ENCODE measurements at regions not wholly inside any gene's neighbourhood (a gene's known extent, or its start where the extent isn't known, plus 50 kb on each side); places are given as distances from the start of the nearest gene placed in this dataset.

DNA sequence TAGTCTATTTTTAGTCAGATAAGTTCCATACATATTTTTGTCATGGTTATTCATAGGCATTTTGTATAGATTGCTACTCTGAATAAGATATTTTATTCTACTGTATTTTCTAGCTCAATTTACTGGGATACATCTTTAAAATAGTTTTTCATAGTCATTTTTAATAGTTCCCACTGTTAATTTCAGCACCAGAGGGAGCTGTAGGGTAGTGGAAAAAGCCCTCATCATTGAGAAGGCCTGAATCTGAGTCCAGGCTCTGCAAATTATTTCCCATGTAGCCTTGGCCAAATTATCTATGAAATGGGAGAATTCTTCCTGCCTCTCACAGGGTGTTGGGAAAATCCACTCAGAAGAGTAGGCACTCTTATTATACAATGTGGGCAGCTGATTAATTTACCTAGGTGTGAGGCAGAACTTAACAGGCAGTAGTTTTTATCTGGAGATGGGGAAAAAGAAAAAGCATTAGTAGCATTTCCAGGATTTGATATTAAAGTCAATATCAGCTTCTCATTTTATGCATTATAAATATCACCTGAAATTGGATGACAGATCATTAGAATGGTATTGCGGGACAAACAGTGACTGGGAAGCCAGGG, 102.9 kb upstream of the PAQR3 start:
- TF ChIP-seq, protein P1, sequence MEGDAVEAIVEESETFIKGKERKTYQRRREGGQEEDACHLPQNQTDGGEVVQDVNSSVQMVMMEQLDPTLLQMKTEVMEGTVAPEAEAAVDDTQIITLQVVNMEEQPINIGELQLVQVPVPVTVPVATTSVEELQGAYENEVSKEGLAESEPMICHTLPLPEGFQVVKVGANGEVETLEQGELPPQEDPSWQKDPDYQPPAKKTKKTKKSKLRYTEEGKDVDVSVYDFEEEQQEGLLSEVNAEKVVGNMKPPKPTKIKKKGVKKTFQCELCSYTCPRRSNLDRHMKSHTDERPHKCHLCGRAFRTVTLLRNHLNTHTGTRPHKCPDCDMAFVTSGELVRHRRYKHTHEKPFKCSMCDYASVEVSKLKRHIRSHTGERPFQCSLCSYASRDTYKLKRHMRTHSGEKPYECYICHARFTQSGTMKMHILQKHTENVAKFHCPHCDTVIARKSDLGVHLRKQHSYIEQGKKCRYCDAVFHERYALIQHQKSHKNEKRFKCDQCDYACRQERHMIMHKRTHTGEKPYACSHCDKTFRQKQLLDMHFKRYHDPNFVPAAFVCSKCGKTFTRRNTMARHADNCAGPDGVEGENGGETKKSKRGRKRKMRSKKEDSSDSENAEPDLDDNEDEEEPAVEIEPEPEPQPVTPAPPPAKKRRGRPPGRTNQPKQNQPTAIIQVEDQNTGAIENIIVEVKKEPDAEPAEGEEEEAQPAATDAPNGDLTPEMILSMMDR (IDR thresholded peaks at IDR 0.05 in 8 of 11, conservative IDR thresholded peaks at IDR 0.05 in 3 of 11): peak in 1 of 11 experiments; percentile 8
- TF ChIP-seq POLR2A (IDR thresholded peaks at IDR 0.05): no peak
- no peak for TF ChIP-seq POLR2AphosphoS5 (IDR thresholded peaks at IDR 0.05)
